ENCODE measurements at regions not wholly inside any gene's neighbourhood (a gene's known extent, or its start where the extent isn't known, plus 50 kb on each side); places are given as distances from the start of the nearest gene placed in this dataset.
"Not testable (repeated sequence)": the region's sequence is repeated elsewhere in the genome, so short reads cannot be mapped to it uniquely, and the experiment has no call there.

DNA sequence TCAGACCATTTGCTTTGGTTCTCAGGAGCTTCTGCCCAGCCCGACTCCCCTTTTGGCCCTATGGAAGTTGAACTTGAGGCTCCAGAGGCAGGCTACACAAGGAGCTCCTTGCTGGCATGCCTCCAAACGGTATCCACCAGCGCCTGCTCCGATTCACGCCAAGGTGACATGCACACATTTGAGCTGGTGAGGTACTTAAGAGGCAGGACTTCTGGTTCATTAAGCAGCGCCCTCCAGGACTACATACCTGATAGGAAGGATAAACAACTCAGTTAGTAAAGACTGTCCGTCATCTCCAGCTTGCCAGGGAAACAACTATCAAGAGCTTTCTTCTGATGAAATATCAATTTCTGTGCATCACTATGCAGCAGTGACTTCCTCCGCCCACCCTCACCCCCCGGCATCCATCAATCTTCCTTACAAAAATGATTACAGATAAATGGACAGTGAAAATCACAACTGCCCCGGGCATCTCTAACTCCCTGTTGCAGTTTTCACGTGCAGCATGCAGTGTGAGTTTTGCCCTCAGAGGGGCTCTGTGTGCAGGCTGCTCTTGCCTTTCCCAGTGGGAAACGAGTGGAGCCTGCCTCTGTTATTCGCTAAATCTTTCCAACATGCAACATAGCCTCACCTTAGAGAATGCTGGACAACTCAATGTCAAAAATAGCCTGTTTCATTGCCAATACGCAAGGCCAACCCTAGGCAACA, 122.9 kb downstream of the ARRDC4 start:
- no peak for DNase-seq (ENCODE audit: low read depth)
- TF ChIP-seq, protein P1, sequence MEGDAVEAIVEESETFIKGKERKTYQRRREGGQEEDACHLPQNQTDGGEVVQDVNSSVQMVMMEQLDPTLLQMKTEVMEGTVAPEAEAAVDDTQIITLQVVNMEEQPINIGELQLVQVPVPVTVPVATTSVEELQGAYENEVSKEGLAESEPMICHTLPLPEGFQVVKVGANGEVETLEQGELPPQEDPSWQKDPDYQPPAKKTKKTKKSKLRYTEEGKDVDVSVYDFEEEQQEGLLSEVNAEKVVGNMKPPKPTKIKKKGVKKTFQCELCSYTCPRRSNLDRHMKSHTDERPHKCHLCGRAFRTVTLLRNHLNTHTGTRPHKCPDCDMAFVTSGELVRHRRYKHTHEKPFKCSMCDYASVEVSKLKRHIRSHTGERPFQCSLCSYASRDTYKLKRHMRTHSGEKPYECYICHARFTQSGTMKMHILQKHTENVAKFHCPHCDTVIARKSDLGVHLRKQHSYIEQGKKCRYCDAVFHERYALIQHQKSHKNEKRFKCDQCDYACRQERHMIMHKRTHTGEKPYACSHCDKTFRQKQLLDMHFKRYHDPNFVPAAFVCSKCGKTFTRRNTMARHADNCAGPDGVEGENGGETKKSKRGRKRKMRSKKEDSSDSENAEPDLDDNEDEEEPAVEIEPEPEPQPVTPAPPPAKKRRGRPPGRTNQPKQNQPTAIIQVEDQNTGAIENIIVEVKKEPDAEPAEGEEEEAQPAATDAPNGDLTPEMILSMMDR (conservative IDR thresholded peaks at IDR 0.05; ENCODE audit: low read depth, low read length) = peak; percentile 9
- no peak overlapping the region for H3K4me3 ChIP-seq (ENCODE audit: low read length)

DNA sequence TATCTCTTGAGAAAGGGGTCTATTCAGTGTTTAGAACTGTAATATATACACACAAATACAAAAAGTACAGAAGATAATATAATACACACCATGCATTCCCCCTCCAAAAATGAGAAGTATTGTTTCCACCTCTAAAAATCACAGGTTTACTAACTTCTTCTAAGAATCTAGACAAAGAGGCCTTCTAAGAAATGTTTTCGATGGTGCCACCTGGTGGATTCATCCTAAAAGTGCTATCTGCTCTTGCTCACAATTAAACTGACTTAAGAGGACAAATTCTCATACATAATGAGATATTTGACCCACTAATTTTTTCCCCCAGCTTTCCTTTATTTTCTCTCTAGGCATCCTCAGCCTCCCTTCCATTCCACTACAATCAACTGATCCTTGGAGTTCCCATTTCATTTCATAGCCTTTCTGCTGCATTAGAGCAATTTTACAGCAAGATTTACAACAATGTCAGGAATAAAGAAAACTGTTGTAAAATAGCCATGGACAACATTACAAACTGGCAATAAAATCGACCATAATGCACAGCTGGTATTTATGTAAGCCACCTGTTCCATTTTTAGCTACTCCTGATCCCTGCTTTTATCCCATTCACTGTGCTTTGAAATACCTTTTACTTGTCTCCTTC, 124.6 kb downstream of the ARRDC4 start:
- no peak overlapping the region for H3K4me3 ChIP-seq (ENCODE audit: low read length)
- peak; percentile 34 for DNase-seq (ENCODE audit: low read depth)
- TF ChIP-seq, protein P1 (conservative IDR thresholded peaks at IDR 0.05; ENCODE audit: low read depth, low read length) = peak; percentile 68

DNA sequence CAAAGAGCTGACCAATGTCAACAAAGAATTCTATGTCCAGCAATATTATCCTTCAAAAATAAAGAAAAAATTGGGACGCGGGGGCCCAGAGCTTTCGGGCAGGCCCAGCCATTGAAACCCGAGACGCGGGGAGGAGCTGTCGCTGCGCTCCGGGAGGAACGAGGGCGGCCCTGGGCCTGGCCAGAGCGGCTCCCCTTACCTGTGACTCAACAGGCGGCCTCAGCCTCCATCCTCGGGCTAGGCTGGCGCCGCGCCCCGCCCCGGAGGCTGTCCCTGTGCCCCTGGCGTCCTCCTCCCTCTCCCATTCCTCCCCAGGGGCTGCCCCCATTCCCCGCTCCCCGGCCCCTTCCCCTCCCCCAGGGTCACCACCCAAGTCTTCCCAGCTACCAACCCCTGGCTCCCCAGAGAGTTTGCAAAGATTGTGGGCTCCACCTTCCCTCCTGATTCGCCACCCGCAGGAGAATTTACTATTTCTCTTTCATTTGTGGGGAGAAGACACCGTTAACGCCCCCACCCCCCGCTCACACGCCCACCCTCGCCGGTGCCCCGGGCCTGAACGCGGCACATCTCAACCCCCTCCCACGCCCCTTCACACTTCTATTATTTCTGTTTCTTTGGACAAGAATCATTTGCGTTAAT, 127.9 kb downstream of the ARRDC4 start:
- not testable (repeated sequence) for H3K4me3 ChIP-seq (ENCODE audit: low read length); DNase-seq (ENCODE audit: low read depth)

DNA sequence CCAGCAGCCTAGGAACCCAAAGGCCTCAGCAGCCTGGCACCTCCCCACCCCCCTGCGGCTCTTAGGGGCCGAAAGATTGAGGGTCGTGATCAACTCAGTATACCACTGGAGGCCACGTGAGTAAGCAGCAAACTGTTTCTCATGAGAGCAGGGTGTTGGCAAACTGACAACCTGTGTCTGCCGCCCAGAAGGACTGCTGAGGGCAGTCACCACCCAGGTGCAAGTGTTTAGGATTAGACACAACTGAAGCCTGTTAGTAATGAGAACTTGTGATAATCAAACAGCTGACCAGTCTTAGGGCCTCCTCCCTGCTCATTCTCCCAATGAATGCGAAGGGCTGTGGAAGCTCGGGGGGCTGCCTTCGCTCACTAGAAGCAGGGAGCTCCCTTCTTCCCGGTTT, 128.8 kb downstream of the ARRDC4 start:
- DNase-seq (ENCODE audit: low read depth); H3K4me3 ChIP-seq (ENCODE audit: low read length): not testable (repeated sequence)

DNA sequence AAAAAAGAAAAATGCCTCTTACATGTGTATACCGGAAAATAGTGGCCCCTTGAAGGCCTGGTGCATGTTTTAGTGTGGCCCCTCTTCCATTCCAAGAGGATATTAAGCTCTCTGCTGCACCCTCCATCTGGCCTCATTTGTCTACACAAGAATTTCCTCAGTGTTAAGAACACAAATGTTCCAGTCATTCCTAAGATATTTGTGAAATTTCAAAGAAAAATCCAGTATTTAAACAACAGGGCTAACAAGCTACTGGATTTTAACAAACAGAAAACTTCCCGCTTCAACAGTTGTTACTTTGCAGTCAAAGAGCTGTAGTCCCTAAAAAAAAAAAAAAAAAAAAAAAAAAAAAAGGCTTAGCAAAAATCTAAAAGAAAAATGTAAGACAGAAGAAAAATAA, 137.5 kb downstream of the ARRDC4 start:
- not testable (repeated sequence) for DNase-seq (ENCODE audit: low read depth); H3K4me3 ChIP-seq (ENCODE audit: low read length)

DNA sequence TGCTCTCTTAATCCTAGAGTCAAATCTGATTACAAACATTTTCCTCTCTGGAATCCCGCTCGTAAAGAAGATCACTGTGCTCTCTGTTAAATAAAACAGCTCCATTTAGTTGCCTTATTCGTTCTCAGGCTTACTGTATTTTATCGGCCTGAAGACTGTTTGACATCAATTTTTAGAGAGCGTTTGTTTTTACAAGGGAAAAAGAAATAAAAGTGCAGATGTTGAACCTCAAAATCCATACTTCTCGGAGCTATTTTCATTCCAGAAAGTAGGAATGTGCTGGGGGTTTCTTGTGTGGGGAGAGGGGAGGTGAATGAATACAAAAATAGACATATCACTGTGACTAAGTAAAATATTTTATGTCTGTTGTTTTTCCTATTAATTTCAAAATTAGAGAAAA, 140.1 kb downstream of the ARRDC4 start:
- H3K4me3 ChIP-seq (ENCODE audit: low read length); DNase-seq (ENCODE audit: low read depth): not testable (repeated sequence)

DNA sequence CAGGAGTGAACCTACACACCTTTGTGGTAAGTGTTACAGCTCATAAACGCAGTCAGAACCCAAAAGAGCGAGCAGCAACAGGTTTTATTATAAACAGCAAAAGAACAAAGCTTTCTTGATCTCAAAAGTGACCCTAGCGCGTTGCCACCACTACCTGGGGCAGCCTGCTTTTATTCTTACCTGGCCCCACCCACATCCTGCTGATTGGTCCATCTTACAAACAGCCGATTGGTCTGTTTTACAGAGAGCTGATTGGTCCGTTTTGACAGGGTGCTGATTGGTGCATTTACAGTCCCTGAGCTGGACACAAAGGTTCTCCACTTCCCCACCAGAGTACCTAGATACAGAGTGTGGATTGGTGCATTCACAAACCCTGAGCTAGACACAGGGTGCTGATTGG, 143.1 kb downstream of the ARRDC4 start:
- H3K4me3 ChIP-seq (ENCODE audit: low read length) = no peak overlapping the region
- DNase-seq (ENCODE audit: low read depth) = no peak
- TF ChIP-seq, protein P1 (conservative IDR thresholded peaks at IDR 0.05; ENCODE audit: low read depth, low read length) = no peak

DNA sequence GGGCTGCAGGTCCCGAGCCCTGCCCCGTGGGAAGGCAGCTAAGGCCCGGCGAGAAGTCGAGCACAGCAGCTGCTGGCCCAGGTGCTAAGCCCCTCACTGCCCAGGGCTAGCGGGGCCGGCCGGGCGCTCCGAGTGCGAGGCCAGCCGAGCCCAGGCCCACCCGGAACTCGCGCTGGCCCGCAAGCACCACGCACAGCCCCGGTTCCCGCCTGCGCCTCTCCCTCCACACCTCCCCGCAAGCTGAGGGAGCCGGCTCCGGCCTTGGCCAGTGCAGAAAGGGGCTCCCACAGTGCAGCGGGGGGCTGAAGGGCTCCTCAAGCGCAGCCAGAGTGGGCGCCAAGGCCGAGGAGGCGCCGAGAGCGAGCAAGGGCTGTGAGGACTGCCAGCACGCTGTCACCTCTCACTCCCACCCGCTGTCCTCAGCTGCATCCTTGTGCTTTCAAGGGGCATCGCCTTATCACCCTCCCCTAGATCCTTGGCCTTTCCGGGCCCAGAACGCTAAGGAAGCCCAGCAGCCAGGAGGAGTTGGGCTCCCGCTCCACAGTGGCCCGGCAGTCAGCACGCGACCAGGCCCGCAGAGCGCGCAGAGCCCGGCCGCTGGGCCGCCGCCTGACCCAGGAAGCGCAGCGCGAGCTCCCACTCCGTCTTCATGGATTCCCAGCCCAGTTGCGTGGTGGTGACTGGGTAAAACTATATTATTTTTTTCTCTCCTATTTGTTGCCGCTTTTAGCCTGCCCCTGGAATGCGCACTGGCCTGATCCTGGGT, 144.1 kb downstream of the ARRDC4 start:
- DNase-seq (ENCODE audit: low read depth); H3K4me3 ChIP-seq (ENCODE audit: low read length): not testable (repeated sequence)

DNA sequence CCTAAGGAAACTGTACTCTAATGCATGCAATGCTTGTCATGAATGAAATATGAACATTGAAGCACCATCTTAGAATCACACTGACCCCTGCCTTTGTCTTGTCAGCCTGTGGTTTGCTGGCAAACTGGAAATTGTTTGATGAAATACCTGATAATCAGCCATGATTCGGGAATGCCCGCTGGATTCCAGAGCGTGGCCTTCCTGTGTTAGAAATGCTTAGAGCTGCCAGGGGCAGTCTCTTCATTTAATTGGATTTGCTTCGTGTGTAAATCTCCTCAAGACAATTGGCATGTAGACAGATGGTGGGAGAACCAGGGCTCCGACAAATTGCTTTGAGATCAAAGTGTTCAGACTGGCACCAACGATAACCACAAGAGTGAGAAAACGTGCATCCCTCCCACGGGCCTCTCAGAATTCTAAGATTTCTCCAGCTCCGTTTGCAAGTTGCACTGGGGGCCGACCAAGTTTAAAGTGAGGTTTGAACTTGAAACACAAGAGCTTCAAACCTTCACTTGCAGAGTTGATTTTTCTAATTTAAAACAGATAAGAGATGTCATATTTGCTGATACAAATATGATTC, 146.2 kb downstream of the ARRDC4 start:
- not testable (repeated sequence) for DNase-seq (ENCODE audit: low read depth); H3K4me3 ChIP-seq (ENCODE audit: low read length)

DNA sequence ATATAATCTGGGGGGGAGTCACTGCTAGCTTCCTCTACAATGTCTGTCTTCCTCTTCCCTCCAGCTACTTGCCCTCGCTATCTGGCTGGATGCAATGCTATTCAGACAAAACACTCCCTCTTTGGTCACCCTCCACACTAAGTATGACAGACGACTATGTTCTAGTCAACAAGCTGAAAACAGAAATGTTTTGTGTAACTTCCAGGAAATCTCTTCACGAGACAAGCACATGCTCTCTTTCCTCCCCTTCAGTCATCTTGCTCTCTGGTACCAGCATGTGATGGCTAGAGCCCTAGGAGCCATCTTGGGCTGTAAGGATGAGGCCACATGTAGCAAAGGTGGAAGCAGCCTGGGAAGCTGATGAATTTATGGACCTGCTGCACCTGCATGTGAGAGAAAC, 151.3 kb downstream of the ARRDC4 start:
- TF ChIP-seq, protein P1 (conservative IDR thresholded peaks at IDR 0.05; ENCODE audit: low read depth, low read length) = no peak

More for the DNA sequence above, 151.3 kb downstream of the ARRDC4 start:
- no peak for DNase-seq (ENCODE audit: low read depth)
- H3K4me3 ChIP-seq (ENCODE audit: low read length) = no peak overlapping the region

All from retinal pigment epithelial cell (primary cell).